H7 (cell line): ENCODE measurements at regions not wholly inside any gene's neighbourhood (a gene's known extent, or its start where the extent isn't known, plus 50 kb on each side); places are given as distances from the start of the nearest gene placed in this dataset.

ENCODE experiments used
- DNase-seq: peaks from one replicate; pipeline ENCODE4 v3.0.0; 2012
- H3K27me3 ChIP-seq: 2 replicates; pipeline ENCODE4 v1.6.0; 2011; ENCODE audit warnings: mild to moderate bottlenecking, low read length; ENCODE audit not compliant: control insufficient read depth, insufficient read depth
- H3K36me3 ChIP-seq: replicated peaks from 2 replicates; pipeline ENCODE4 v1.5.1; 2011; ENCODE audit warnings: low read length; ENCODE audit not compliant: control insufficient read depth, insufficient read depth
- H3K4me3 ChIP-seq: 2 replicates; pipeline ENCODE4 v1.5.1; 2011; ENCODE audit warnings: low read depth, mild to moderate bottlenecking, control low read depth, low read length, moderate library complexity; ENCODE audit not compliant: insufficient read depth

GRCh38 chr6:79864421-79864820 lies 82.9 kb downstream of the ELOVL4 start:
- DNase-seq, result no peak
- Histone ChIP-seq H3K36me3 (no peaks in the 10 kb centered on the region), H3K27me3 (no peaks in the 10 kb centered on the region), H3K4me3 (no peak overlapping the region)

- H3K4me3 ChIP-seq, result no peak overlapping the region
- DNase-seq, result no peak
- no peaks in the 10 kb centered on the region for H3K36me3 ChIP-seq
- H3K27me3 ChIP-seq, result no peaks in the 10 kb centered on the region
Observed at GRCh38 chr6:79864001-79864400, 83.4 kb downstream of the ELOVL4 start.

GRCh38 chr6:79863566-79863965 lies 83.8 kb downstream of the ELOVL4 start:
- H3K27me3 ChIP-seq, result no peaks in the 10 kb centered on the region
- no peak for DNase-seq
- no peaks in the 10 kb centered on the region for H3K36me3 ChIP-seq
- H3K4me3 ChIP-seq, result no peak overlapping the region

GRCh38 chr6:79862711-79863110 lies 84.6 kb downstream of the ELOVL4 start:
- Histone ChIP-seq H3K36me3 (no peaks in the 10 kb centered on the region), H3K27me3 (no peaks in the 10 kb centered on the region), H3K4me3 (no peak overlapping the region)
- no peak for DNase-seq

GRCh38 chr6:79862126-79862525 lies 85.2 kb downstream of the ELOVL4 start:
- no peak for DNase-seq
- H3K27me3 ChIP-seq, result no peaks in the 10 kb centered on the region
- H3K36me3 ChIP-seq, result no peaks in the 10 kb centered on the region
- no peak overlapping the region for H3K4me3 ChIP-seq

- Histone ChIP-seq H3K4me3 (no peak overlapping the region), H3K27me3 (no peaks in the 10 kb centered on the region), H3K36me3 (no peaks in the 10 kb centered on the region)
- DNase-seq, result no peak
Observed at GRCh38 chr6:79861023-79861422, 86.3 kb downstream of the ELOVL4 start.

GRCh38 chr6:79847426-79847825 lies 99.9 kb downstream of the ELOVL4 start:
- no peak for DNase-seq
- no peaks in the 10 kb centered on the region for H3K27me3 ChIP-seq
- H3K4me3 ChIP-seq, result no peak overlapping the region
- H3K36me3 ChIP-seq, result no peaks in the 10 kb centered on the region

- H3K4me3 ChIP-seq, result no peak overlapping the region
- no peaks in the 10 kb centered on the region for H3K27me3 ChIP-seq
- H3K36me3 ChIP-seq, result no peaks in the 10 kb centered on the region
- DNase-seq, result no peak
Observed at GRCh38 chr6:79842376-79843040, 104.8 kb downstream of the ELOVL4 start.

- Histone ChIP-seq H3K27me3 (no peaks in the 10 kb centered on the region), H3K36me3 (no peaks in the 10 kb centered on the region), H3K4me3 (no peak overlapping the region)
- no peak for DNase-seq
Observed at GRCh38 chr6:79841577-79842375, 105.6 kb downstream of the ELOVL4 start.

- Histone ChIP-seq H3K4me3 (no peak overlapping the region), H3K27me3 (no peaks in the 10 kb centered on the region), H3K36me3 (no peaks in the 10 kb centered on the region)
- DNase-seq, result no peak
Observed at GRCh38 chr6:79838851-79839250, 108.5 kb downstream of the ELOVL4 start.

- Histone ChIP-seq H3K36me3 (no peaks in the 10 kb centered on the region), H3K4me3 (no peak overlapping the region), H3K27me3 (no peaks in the 10 kb centered on the region)
- DNase-seq, result no peak
Observed at GRCh38 chr6:79833964-79834284, 113.4 kb downstream of the ELOVL4 start.

GRCh38 chr6:79833264-79833963 lies 113.9 kb downstream of the ELOVL4 start:
- H3K27me3 ChIP-seq, result no peaks in the 10 kb centered on the region
- H3K4me3 ChIP-seq, result no peak overlapping the region
- no peaks in the 10 kb centered on the region for H3K36me3 ChIP-seq
- no peak for DNase-seq

GRCh38 chr6:79832723-79833122 lies 114.6 kb downstream of the ELOVL4 start:
- Histone ChIP-seq H3K27me3 (no peaks in the 10 kb centered on the region), H3K36me3 (no peaks in the 10 kb centered on the region), H3K4me3 (no peak overlapping the region)
- no peak for DNase-seq

GRCh38 chr6:79824202-79824601 lies 123.2 kb downstream of the ELOVL4 start:
- no peaks in the 10 kb centered on the region for H3K27me3 ChIP-seq
- H3K4me3 ChIP-seq, result no peak overlapping the region
- no peaks in the 10 kb centered on the region for H3K36me3 ChIP-seq
- no peak for DNase-seq

GRCh38 chr6:79821859-79822258 lies 125.5 kb downstream of the ELOVL4 start:
- no peaks in the 10 kb centered on the region for H3K36me3 ChIP-seq

More at GRCh38 chr6:79821859-79822258, 125.5 kb downstream of the ELOVL4 start:
- DNase-seq, result no peak
- Histone ChIP-seq H3K4me3 (no peak overlapping the region), H3K27me3 (no peaks in the 10 kb centered on the region)
